Renal pelvis (tissue), 1 donor: ENCODE measurements at regions not wholly inside any gene's neighbourhood (a gene's known extent, or its start where the extent isn't known, plus 50 kb on each side); places are given as distances from the start of the nearest gene placed in this dataset.

Experiments
- DNase-seq: peaks from one replicate; pipeline ENCODE4 v3.0.0-alpha.2; 2013

DNA sequence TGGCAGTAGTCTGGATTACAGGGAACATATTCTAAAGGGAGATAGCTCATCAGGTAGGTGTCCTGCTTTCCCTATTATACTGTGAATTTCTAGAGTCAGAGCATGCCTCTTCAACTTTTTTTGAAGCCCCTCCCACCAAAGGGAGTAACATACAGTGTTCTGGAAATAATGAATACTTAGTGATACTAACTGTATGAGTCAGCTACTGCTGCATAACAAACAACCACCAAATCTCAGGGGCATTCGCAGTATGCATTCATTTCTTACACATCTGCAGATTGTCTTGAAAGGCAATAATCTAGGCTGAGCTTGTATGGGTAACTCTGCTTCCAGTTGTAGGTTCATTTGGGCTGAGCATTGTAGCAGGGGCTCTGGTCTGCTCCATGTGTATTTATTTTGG, 409.7 kb upstream of the SPRED2 start:
- no peak for DNase-seq

DNA sequence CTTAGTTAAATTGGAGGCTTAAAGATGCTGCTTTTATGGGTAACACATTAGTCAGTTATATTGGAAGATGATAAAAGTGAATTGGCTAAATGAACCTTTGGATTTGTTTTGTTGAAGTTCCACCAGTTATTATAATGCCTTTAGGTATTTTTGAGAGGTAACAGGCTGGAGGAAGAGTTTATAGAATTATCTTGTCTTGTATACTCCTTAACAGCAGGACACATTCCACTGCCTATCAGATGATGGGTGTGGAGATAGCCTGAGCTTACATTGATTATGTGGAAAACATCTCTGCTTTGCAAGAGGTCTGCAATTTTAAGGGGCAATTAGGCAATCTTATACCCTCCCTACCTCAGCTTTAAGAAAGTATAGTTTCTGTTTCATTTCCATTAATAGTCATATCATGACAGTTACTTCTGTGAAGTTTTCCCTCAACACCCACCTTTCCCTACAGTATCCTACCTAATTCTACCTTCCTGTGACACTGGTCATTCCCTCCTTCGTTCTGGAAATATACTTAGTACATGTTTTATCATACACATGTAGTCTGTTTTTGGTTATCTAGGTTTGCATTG, 403.7 kb upstream of the SPRED2 start:
- no peak for DNase-seq

DNA sequence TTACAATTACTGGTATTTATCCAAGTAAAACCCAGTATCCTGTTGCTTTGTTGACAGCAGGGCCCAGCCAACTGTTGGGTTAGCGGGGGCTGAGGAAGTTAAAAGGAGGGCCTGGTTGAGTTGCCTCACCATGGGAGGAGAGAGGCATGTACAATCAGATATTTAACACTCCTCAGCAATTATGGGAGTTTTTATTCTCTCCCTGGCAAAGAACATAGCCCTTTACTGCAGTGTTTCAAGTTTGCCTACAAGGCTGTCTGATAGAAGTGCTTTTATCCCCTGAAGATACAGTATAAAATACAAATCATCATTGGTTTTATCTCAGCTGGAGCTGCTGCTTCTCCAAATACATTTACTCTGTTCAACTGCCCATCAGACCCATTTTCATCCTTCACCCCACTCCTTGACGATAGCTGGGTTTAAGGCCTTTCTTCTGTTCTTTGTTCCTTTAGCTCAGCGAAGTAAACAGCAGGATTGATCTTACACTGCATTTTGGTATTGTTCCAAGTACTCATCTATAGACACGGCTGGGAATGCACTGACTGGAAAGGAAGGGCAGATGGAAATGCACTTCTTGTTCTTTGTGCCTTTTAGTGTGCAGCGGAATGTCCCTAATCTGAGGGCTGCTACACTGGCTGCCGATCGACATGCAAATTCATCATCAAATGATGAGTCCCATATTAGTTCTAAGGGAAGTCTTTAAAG, 402.5 kb upstream of the SPRED2 start:
- DNase-seq = peak; percentile 22

DNA sequence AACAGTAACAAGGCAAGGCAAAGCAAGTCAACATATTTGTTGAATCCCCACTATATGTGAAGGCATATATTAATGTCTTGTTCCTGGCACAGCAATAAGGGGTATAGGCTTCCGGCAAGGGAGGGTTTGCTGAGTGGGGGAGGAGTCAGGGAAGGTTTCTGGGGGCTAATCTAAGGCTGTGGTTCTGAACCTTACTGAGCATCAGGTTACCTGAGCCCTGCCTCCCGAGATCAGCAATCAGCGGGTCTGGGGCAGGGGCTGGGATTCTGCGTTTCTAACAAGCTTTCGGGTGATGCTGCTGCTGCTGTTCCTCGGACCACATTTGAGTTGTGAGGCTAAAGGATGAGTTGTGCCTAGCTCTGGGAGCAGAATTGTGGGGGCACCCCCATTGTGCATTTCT, 401.7 kb upstream of the SPRED2 start:
- no peak for DNase-seq

DNA sequence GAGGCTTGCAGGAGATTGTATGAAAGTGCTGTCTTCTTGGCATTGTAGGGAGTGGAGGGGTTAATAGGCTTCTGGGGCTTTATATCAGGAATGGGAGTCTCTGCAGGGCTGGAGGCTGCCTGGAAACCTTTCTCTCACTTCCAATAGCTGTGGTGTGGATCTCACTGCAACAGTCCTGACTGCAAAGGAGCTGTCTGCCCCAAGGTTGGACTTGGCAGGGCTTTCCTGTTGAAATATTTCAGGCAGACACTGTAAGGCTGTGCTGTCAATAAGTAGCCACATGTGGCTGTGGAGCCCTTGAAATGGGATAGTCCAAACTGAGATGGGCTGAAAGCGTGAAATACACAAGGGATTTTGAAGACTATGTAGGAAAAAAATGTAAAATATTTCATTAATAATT, 399.1 kb upstream of the SPRED2 start:
- no peak for DNase-seq

DNA sequence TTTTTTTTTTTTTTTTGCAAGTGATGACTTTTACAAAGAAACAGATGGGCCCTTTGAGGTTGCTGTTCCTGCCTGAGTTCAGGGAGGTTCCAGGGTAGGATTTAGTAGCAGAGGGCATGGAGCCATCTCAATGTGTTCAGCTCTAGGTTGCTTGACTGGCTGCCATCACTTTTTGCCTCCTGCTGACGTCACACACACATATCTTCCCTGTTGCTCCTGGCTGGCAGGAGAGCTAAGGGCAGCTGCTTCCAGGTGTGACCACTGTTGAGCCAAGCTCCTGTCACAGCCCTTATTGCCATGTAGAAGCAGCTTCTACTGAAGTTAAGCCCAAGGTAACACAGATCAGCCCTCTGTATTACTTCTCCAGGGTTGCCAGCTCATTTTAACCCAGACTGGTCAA, 394.2 kb upstream of the SPRED2 start:
- DNase-seq = no peak

DNA sequence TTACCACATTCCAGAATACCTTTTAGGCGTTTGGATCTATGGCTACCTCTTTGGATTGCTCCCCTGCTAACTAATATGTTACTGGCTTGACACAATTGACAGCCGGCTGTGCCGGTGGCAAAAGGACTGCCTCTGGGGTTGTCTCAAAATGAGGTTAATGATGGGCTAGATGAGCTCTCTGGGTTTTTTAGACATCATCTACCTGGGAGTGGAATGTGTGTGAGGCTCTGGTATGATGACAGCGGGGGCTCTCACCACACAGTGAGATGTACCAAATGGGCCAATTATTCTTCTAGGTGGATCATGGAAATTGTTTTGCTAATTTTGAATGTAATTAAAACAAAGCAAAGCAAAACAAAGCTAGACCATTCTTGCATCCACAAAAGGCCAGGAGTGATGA, 391.1 kb upstream of the SPRED2 start:
- DNase-seq = no peak

DNA sequence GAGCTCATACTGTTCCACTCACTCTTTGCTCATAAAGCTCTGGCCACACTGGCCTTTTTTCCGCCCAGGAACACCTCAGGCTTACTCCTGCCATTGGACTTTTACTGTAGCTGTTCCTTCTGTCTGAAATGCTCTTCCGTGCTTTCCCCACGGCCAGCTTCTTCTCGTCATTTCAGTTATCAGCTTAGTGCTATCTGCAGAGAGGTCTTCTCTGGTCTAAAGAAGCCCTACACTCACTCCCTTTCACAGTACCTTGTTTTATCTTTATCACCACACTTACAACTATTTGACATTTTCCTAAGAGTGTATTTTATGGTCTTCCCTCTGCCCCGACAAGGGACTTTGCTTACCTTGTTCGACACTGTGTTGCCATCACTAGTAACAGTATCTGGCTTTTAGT, 388.1 kb upstream of the SPRED2 start:
- no peak for DNase-seq

DNA sequence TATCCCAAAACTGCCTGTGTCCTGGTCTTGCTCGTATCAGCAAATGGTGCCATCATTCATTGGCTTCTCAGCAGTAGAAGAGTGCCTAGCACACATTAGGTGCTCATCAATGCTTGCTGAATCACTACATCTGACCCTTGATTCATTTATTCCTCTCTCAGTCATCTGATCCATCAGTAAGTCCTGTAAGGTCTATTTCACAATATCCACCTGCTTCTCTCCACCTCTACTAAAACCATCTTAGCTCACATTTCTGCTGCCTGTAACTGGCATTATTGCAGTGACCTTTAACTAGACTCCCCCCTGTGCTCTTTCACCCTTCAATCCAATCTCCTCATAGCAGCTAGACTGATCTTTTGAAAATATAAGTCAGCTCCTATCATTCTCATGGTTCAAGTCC, 387.6 kb upstream of the SPRED2 start:
- DNase-seq = no peak

DNA sequence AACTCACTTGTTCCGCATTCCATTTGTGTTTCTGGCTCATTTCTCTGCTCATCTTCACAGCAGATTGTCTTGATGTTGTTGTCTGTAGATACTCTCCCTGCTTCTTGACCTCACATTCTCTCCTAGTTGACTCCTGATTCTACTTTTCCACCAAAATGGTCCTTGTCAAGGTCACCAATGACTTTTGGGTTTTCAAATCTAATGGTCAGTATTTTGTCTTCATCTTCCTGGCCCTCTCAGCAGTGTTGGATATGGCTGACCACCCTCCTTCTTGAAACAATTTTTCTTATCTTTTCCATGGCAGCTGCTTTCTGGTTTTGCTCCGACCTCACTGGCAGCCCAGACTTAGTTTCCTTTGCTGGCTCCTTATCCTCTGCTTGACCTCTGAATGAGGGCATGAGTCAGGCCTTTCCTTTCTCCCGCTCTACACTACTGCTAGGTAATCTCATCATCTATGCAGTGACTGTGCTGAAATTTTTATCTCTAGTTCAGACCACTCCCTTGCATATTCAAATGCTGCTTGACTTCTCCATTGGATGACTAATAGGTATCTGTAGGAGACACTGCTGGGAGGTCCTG, 386.6 kb upstream of the SPRED2 start:
- DNase-seq = no peak

DNA sequence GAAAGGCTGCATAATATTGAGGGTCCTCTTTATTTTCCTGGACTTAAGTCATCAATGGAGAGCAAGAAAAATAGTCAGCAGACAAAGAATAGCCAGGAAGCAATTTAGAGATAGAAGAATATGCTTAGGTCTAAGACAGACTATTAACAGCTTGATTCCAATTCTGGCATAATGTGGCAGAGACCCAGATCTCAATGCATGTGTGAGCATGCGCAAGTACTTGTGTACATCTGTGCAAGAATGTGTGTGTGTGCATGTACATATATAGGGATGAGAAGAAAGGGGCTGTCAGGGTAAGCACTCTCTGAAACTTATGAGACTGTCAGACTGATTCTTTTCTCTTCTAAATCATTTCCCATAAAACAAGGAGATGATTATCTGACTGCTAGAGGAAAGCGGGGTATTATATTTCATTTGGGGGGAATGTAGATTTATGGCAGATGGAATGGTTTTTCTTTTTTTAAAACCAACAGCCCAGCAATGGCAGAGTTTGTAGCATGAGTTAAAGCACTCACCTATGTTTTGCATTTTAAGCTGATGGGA, 381.3 kb upstream of the SPRED2 start:
- peak; percentile 16 for DNase-seq

DNA sequence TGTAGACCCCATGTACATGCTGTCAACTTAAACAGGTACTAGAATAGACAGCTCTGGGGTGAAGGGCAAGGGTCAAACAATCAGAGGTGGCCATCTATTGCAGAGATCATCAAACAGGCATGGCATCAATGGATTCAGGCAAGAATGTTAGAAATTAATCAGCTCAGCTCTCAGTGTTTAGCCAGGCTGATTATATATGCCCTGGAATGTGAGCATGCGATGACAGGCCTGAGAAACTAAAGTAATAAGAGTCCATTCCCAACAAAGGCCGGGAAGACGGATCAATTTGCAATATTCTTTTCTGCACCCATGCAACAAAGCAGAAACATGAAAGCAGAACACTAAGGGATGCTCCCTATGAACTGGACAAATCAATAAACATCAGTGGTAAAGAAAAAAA, 380.5 kb upstream of the SPRED2 start:
- DNase-seq = no peak

DNA sequence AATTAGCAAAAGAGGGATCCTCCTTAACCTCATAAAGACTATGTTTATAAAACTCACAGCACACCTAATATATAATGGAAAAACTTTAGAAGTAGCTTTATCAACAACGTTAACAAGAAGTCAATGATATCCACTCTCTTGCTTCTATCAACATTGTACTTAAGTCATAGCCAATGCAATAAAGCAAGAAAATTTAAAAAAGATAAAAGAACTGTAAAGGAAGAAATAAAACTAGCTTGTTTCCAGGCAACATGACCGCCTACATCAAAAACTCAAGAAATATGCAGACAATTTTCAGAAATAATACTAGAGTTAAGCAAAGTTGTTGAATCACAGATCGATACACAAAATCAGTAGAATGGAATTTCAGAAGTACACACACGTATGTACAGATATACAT, 375.5 kb upstream of the SPRED2 start:
- DNase-seq = no peak

DNA sequence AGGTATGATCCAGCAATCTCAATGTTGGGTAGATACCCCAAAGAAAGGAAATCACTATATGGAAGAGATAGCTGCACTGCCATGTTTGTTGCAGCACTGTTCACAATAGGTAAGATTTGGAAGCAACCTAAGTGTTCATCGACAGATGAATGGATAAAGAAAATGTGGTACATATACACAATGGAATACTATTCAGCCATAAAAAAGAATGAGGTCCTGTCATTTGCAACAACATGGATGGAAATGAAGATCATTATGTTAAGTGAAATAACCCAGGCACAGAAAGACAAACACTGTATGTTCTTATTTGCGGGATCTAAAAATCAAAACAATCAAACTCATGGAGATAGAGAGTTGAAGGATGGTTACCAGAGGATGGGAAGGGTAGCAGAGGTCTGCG, 372.4 kb upstream of the SPRED2 start:
- DNase-seq = no peak

DNA sequence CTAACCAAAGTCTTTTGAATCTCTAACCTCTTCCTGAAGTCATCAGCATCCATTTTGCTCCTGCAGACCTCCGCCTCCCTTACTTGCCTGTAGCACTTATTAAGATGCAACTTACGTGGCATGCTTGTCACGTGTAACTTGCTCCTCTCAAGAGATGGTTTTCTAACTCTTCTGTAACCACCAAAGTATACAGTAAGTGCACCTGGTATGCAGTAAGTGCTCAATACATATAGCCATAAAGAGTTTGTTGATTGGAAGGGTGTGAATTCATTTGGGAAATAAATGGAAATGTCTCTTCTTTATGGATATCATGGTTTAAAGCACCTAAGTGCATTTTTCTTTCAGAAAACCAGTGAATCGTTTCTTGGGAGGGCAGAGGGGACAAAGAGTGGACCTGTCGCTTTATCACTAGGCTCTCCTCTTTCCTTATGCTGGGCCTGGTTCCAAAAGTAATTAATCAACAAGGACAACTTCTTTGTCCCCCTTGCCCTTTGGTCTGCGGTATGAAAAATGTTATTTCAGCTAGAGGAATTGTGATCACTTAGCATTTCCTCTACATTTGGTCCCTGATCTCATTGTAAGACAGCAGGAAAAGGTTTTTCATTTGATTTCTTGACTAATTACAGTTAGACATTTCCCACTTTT, 370.0 kb upstream of the SPRED2 start:
- DNase-seq = peak; percentile 19

DNA sequence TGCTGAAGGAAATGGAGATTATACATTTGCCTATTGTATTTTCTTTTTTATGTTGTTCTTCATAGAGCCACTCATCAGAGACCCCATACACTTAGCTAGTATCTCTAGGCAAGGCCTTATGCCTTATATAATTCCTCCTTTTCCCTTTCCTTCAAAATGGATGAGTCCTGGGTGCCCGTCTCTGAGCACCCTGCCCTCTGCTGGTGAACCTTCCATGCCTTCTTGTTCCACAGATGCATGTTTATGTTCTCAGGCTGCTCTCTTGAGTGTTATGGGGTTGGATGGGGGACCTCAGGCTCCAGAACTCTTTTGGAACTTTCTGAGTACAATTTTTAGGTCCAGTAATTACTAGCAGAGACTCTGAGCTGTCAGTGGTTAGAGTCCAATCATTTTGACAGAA, 368.6 kb upstream of the SPRED2 start:
- DNase-seq = no peak

DNA sequence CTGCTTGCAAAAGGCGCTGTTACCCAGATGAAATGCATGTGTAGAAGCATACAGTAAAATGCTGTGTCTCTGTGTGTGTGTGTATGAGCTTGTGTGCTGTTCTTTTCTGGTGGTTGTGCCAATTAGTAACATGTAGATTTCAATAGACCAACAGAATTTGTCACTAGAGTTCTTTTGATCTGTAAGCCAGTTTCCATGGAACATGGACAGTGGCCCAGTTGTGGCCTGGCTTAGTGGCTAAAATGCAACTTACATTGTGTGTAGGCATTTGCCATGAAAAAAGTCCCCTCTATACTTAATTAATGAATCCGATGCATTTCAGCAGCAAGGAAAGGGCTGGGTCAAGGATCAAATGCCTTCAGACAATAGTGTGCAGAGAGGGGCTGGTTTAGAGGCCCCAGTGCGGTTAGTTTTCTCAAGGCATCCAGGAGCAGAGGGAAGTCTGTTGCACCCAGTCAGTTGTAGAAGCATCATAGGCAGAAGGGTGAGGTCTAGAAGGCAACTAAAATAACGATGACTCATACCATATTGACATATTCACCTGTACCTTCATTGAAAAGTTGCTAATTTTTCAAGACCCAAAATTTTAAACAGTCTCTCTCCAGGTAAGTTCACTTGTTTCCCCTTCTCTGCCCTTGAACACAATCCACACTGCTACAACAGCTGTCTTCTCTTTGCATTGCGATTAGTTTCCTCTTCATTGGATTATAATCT, 366.9 kb upstream of the SPRED2 start:
- DNase-seq = no peak

DNA sequence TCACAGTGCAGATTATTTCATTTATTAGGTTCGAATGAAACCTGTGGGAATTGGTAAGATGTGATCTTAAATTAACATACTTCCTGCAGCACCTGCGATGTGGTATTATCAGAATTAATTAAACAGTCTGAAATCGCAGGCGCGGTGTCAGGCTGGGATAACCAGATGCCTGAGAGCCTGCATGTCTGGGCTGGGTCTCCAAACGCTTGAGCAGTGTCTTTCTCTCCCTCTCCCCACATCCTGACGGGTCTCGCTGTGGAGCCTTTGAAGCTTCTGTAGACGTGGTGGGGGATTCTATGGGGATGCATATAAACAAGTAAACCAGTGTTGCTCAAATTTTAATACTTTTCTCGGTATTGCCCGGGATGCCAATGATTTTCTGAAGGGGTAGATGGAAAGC, 366.2 kb upstream of the SPRED2 start:
- DNase-seq = no peak

DNA sequence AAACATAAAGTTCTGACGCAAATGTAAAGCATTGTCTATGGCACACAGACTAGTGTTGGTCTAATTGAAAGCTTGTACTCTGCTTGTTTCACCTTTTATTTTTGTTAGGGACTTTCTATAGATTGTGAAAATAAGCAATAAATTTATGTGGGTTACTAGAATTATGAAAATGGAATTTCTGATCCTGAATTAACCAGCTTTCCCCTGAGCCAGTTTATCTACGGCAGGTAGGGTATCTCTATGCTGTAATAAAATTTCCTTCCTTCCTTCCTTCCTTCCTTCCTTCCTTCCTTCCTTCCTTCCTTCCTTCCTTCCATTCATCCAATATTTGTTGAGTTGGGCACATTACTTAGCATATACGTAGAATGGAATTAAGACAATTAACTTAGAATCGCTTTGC, 362.6 kb upstream of the SPRED2 start:
- no peak for DNase-seq

DNA sequence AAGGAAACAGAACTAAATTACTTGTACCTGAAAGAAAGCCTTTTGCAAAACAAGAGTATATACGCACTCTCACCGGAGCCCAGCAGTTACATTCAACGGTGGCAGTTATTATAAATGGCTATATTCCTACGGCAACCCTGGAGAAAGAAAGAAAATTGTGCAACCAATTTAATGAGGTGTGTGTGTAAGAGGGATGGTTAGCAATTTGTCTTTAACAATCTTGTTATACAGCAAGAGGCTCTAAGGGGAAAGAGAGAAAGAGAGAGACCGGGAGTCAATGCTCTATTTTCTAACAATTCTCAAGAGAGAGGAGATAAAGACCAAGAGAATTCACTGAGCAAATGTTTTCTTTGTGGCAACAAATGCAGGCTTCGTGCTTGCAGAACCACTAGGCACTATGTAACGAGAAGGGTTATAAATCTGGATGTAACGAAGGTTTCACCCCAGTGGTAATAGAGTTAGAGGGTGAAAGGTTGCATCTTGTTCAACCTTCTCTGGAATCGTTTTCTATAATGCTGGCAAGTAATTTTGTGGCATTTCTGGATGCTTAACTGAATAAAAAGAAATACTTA, 359.1 kb upstream of the SPRED2 start:
- DNase-seq = no peak

DNA sequence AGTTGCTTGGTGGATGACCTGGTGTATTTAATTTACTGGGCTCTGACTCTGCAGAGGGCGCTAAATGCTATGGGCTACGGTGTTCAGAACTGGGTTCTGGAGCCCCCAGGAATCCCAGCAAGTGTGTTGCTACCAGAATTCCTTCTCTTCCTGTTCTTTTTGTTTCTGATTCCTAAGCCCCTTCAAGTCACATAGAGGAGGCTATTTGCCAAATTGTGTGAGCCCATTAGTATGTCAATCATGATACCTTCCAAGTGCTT, 358.2 kb upstream of the SPRED2 start:
- DNase-seq = no peak

DNA sequence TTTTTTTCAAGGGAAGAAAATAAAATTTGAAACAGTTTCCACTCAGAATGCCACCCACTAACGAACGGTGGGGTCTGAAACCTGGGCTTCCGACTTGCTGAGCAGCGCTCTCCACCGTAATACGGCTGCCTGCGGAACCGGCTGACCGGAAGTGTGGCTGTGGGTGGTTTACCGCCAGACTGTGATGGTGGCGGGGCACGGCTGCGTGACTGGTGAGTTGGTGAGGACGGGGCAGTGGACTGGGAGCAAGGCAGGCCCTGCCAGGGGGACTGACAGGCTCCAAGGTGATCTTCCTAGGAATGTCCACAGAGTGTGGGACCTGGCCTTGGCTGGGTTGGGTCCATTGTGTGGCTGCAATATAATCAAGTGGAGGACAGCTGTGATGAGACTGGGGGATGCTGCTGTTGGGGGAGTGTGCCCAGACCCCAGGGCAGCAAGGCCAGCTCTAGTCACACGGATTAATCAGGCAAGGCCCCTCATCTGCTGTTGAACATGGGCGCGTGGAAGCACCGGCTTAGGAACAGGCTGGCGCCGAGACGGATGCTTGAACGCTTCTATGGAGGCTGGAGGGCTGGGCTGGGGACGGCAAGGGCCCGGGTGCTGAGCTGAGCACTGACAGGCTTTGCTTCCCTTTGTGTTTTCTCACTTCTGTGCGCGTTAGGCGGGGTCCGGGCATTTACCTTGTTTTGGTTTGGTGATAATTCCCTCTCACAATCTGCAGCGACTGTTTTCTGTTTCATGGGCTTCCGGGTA, 357.7 kb upstream of the SPRED2 start:
- no peak for DNase-seq
